ENCODE measurements at regions not wholly inside any gene's neighbourhood (a gene's known extent, or its start where the extent isn't known, plus 50 kb on each side); places are given as distances from the start of the nearest gene placed in this dataset.

GRCh38 chr20:60986506-60987156 is 265.4 kb upstream of the CDH4 start:
- TF ChIP-seq ZNF629 (tag by site-specific recombination; IDR thresholded peaks at IDR 0.05) (no peak), ZNF426 (tag by site-specific recombination; IDR thresholded peaks at IDR 0.05) (no peak), PATZ1 (tag by site-specific recombination; IDR thresholded peaks at IDR 0.05) (no peak), ZBTB21 (tag by site-specific recombination; IDR thresholded peaks at IDR 0.05) (no peak), PRDM1 (tag by site-specific recombination; IDR thresholded peaks at IDR 0.05) (no peak), ZNF174 (tag by site-specific recombination; IDR thresholded peaks at IDR 0.05) (no peak), ZNF239 (tag by site-specific recombination; IDR thresholded peaks at IDR 0.05) (no peak), CTCF (tag by site-specific recombination; IDR thresholded peaks at IDR 0.05) (no peak), ZNF274 (IDR thresholded peaks at IDR 0.05; ENCODE audit: low read length) (no peak), ZNF274 (tag by site-specific recombination; IDR thresholded peaks at IDR 0.05; ENCODE audit: borderline replicate concordance) (no peak)

Measured in HEK293 (cell line).